ENCODE measurements at regions not wholly inside any gene's neighbourhood (a gene's known extent, or its start where the extent isn't known, plus 50 kb on each side); places are given as distances from the start of the nearest gene placed in this dataset.

GRCh38 chr2:235139956-235140800 is 188.4 kb downstream of the SH3BP4 start:
- DNase-seq (ENCODE audit: low read depth in 2 of 2, low spot score in 1 of 2) = no peak

GRCh38 chr2:235140801-235141081 is 188.9 kb downstream of the SH3BP4 start:
- no peak for DNase-seq (ENCODE audit: low read depth in 2 of 2, low spot score in 1 of 2)

- no peak for DNase-seq (ENCODE audit: low read depth in 2 of 2, low spot score in 1 of 2)
Observed at GRCh38 chr2:235141411-235142128, 189.8 kb downstream of the SH3BP4 start.

- DNase-seq (ENCODE audit: low read depth in 2 of 2, low spot score in 1 of 2) = no peak
Observed at GRCh38 chr2:235142601-235143000, 190.8 kb downstream of the SH3BP4 start.

- no peak for DNase-seq (ENCODE audit: low read depth in 2 of 2, low spot score in 1 of 2)
Observed at GRCh38 chr2:235143789-235144188, 192.0 kb downstream of the SH3BP4 start.

GRCh38 chr2:235144291-235144690 is 192.5 kb downstream of the SH3BP4 start:
- no peak for DNase-seq (ENCODE audit: low read depth in 2 of 2, low spot score in 1 of 2)

GRCh38 chr2:235146206-235146605 is 194.4 kb downstream of the SH3BP4 start:
- no peak for DNase-seq (ENCODE audit: low read depth in 2 of 2, low spot score in 1 of 2)

- DNase-seq (ENCODE audit: low read depth in 2 of 2, low spot score in 1 of 2) = no peak
Observed at GRCh38 chr2:235146871-235147565, 195.2 kb downstream of the SH3BP4 start.

- no peak for DNase-seq (ENCODE audit: low read depth in 2 of 2, low spot score in 1 of 2)
Observed at GRCh38 chr2:235148201-235149170, 196.7 kb downstream of the SH3BP4 start.

- DNase-seq (ENCODE audit: low read depth in 2 of 2, low spot score in 1 of 2) = no peak
Observed at GRCh38 chr2:235149240-235149659, 197.4 kb downstream of the SH3BP4 start.

- no peak for DNase-seq (ENCODE audit: low read depth in 2 of 2, low spot score in 1 of 2)
Observed at GRCh38 chr2:235149736-235150135, 197.9 kb downstream of the SH3BP4 start.

- DNase-seq (ENCODE audit: low read depth in 2 of 2, low spot score in 1 of 2) = no peak
Observed at GRCh38 chr2:235151152-235151551, 199.3 kb downstream of the SH3BP4 start.

GRCh38 chr2:235155163-235155562 is 203.3 kb downstream of the SH3BP4 start:
- DNase-seq (ENCODE audit: low read depth in 2 of 2, low spot score in 1 of 2) = no peak

- no peak for DNase-seq (ENCODE audit: low read depth in 2 of 2, low spot score in 1 of 2)
Observed at GRCh38 chr2:235156055-235156454, 204.2 kb downstream of the SH3BP4 start.

GRCh38 chr2:235157746-235158482 is 206.1 kb downstream of the SH3BP4 start:
- DNase-seq (ENCODE audit: low read depth in 2 of 2, low spot score in 1 of 2) = no peak

- DNase-seq (ENCODE audit: low read depth in 2 of 2, low spot score in 1 of 2) = no peak
Observed at GRCh38 chr2:235160281-235160810, 208.5 kb downstream of the SH3BP4 start.

- DNase-seq (ENCODE audit: low read depth in 2 of 2, low spot score in 1 of 2) = no peak
Observed at GRCh38 chr2:235161565-235161964, 209.7 kb downstream of the SH3BP4 start.

GRCh38 chr2:235162082-235162836 is 210.4 kb downstream of the SH3BP4 start:
- no peak for DNase-seq (ENCODE audit: low read depth in 2 of 2, low spot score in 1 of 2)

- no peak for DNase-seq (ENCODE audit: low read depth in 2 of 2, low spot score in 1 of 2)
Observed at GRCh38 chr2:235162837-235163197, 211.0 kb downstream of the SH3BP4 start.
